GM23338 (cell line): ENCODE measurements at regions not wholly inside any gene's neighbourhood (a gene's known extent, or its start where the extent isn't known, plus 50 kb on each side); places are given as distances from the start of the nearest gene placed in this dataset.

Experiments
- ATAC-seq: fragments of 200-7000 bp; cut with Tn5 transposase; 3 replicates; pipeline ENCODE4 v1.9.1; 2020
- DNase-seq: peaks from one replicate; pipeline ENCODE4 v3.0.0-alpha.2; 2015; ENCODE audit warnings: low spot score
- H2AFZ ChIP-seq: fragments of 200-600 bp; sonication (generic); 2 replicates; pipeline ENCODE4 v1.8.0; 2016; ENCODE audit warnings: antibody characterized with exemption, mild to moderate bottlenecking, moderate library complexity
- H3F3A ChIP-seq: fragments of 200-600 bp; sonication (generic); replicated peaks from 2 replicates; pipeline ENCODE4 v1.8.0; 2017; ENCODE audit warnings: antibody characterized with exemption, mixed run types, low read depth
- H3K27ac ChIP-seq: fragments of 200-600 bp; sonication (generic); 2 replicates; pipeline ENCODE4 v1.6.1; 2016; ENCODE audit warnings: low read depth
- H3K27me3 ChIP-seq: fragments of 200-600 bp; sonication (generic); 2 replicates; pipeline ENCODE4 v1.8.0; 2016; ENCODE audit warnings: mild to moderate bottlenecking, mixed run types, moderate library complexity; ENCODE audit not compliant: insufficient read depth
- H3K36me3 ChIP-seq: fragments of 200-600 bp; sonication (generic); 2 replicates; pipeline ENCODE4 v1.8.0; 2016; ENCODE audit warnings: mild to moderate bottlenecking; ENCODE audit not compliant: insufficient read depth
- H3K4me1 ChIP-seq: fragments of 200-600 bp; sonication (generic); 2 replicates; pipeline ENCODE4 v1.8.0; 2016; ENCODE audit warnings: mild to moderate bottlenecking, moderate library complexity; ENCODE audit not compliant: insufficient read depth
- H3K4me2 ChIP-seq: fragments of 200-600 bp; sonication (generic); 2 replicates; pipeline ENCODE4 v1.7.1; 2017; ENCODE audit warnings: mixed run types
- H3K4me3 ChIP-seq: fragments of 200-600 bp; sonication (generic); 2 replicates; pipeline ENCODE4 v1.6.1; 2016; ENCODE audit warnings: mixed run types
- H3K79me2 ChIP-seq: fragments of 200-600 bp; sonication (generic); replicated peaks from 2 replicates; pipeline ENCODE4 v1.8.0; 2017; ENCODE audit warnings: mild to moderate bottlenecking; ENCODE audit not compliant: insufficient read depth
- H3K9me2 ChIP-seq: fragments of 200-600 bp; sonication (generic); 2 replicates; pipeline ENCODE4 v1.8.0; 2017; ENCODE audit not compliant: insufficient read depth
- H4K20me1 ChIP-seq: fragments of 200-600 bp; sonication (generic); replicated peaks from 2 replicates; pipeline ENCODE4 v1.8.0; 2017; ENCODE audit warnings: mild to moderate bottlenecking; ENCODE audit not compliant: insufficient read depth
- H3K27ac Mint-ChIP-seq: 2 replicates; pipeline ENCODE4 v1.8.0; 2020; ENCODE audit warnings: inconsistent platforms, mild to moderate bottlenecking, moderate library complexity, mixed read lengths
- H3K27me3 Mint-ChIP-seq: 3 replicates; pipeline ENCODE4 v1.8.0; 2022; ENCODE audit warnings: low read depth, mild to moderate bottlenecking, moderate library complexity, mixed read lengths, inconsistent platforms; ENCODE audit not compliant: insufficient read depth, poor library complexity
- H3K36me3 Mint-ChIP-seq: 3 replicates; pipeline ENCODE4 v1.8.0; 2021; ENCODE audit warnings: low read depth, mild to moderate bottlenecking, inconsistent platforms, moderate library complexity, mixed read lengths
- H3K4me1 Mint-ChIP-seq: 3 replicates; pipeline ENCODE4 v1.8.0; 2020; ENCODE audit warnings: mild to moderate bottlenecking, inconsistent platforms, mixed read lengths
- H3K4me3 Mint-ChIP-seq: 3 replicates; pipeline ENCODE4 v1.8.0; 2021; ENCODE audit warnings: moderate library complexity, mild to moderate bottlenecking, inconsistent platforms, mixed read lengths
- H3K9me3 Mint-ChIP-seq: 3 replicates; pipeline ENCODE4 v1.8.0; 2020; ENCODE audit warnings: moderate library complexity, mild to moderate bottlenecking, inconsistent platforms, mixed read lengths
- CREB1 ChIP-seq: fragments of 250-450 bp; sonication (Bioruptor Pico); IDR thresholded peaks from 2 replicates; pipeline ENCODE4 v1.5.0; 2020; ENCODE audit warnings: low read depth, mild to moderate bottlenecking, moderate library complexity
- CTCF ChIP-seq, 2 experiments: fragments of 200-600 bp in 1 of 2; sonication (generic) in 1 of 2; conservative IDR thresholded peaks; 2 replicates each; pipeline versions ENCODE4 v1.5.1 to v1.6.1; 2016 to 2017; ENCODE audit warnings: antibody characterized with exemption in 2 of 2, low read depth in 2 of 2, mild to moderate bottlenecking in 2 of 2, moderate library complexity in 1 of 2
- ETS1 ChIP-seq: IDR thresholded peaks from 2 replicates; pipeline ENCODE4 v1.6.1; 2016; ENCODE audit warnings: antibody characterized with exemption
- EZH2 ChIP-seq: fragments of 200-600 bp; sonication (generic); IDR thresholded peaks from one replicate; pipeline ENCODE4 v1.8.0; 2017; ENCODE audit warnings: antibody characterized with exemption, mild to moderate bottlenecking, low read depth; ENCODE audit not compliant: unreplicated experiment
- EZH2phosphoT487 ChIP-seq: fragments of 200-600 bp; sonication (generic); IDR thresholded peaks from one replicate; pipeline ENCODE4 v1.8.1; 2018; ENCODE audit warnings: antibody characterized with exemption; ENCODE audit not compliant: unreplicated experiment
- JUNB ChIP-seq: IDR thresholded peaks from one replicate; pipeline ENCODE4 v1.6.1; 2016; ENCODE audit warnings: antibody characterized with exemption; ENCODE audit not compliant: unreplicated experiment
- NANOG ChIP-seq: IDR thresholded peaks from 2 replicates; pipeline ENCODE4 v1.6.1; 2016; ENCODE audit warnings: antibody characterized with exemption, borderline replicate concordance
- POLR2AphosphoS5 ChIP-seq: IDR thresholded peaks from 2 replicates; pipeline ENCODE4 v1.6.1; 2016; ENCODE audit warnings: antibody characterized with exemption, low read depth
- REST ChIP-seq: IDR thresholded peaks from one replicate; pipeline ENCODE4 v1.6.1; 2018; ENCODE audit warnings: antibody characterized with exemption; ENCODE audit not compliant: unreplicated experiment
- STAT1 ChIP-seq: IDR thresholded peaks from one replicate; pipeline ENCODE4 v1.6.1; 2016; ENCODE audit warnings: antibody characterized with exemption; ENCODE audit not compliant: unreplicated experiment
- ZNF114 ChIP-seq: fragments of 250-450 bp; sonication (Bioruptor Pico); IDR thresholded peaks from 2 replicates; pipeline ENCODE4 v1.5.0; 2020; ENCODE audit warnings: mild to moderate bottlenecking, moderate library complexity
- ZNF331 ChIP-seq: fragments of 250-450 bp; sonication (Bioruptor Pico); IDR thresholded peaks from 2 replicates; pipeline ENCODE4 v1.5.0; 2020; ENCODE audit warnings: low read depth, mild to moderate bottlenecking, moderate library complexity
- ZNF462 ChIP-seq: fragments of 250-450 bp; sonication (Bioruptor Pico); IDR thresholded peaks from 2 replicates; pipeline ENCODE4 v1.5.0; 2020; ENCODE audit warnings: mild to moderate bottlenecking, moderate library complexity

- TF ChIP-seq EZH2 (no peak), ZNF114 (no peak), REST (no peak), CTCF (conservative IDR thresholded peaks at IDR 0.05; ENCODE audit: low read depth in 2 of 2) (no peak), POLR2AphosphoS5 (no peak), ZNF331 (CRISPR knock-in tag) (no peak), JUNB (no peak), EZH2phosphoT487 (no peak), ETS1 (no peak), STAT1 (no peak), ZNF462 (CRISPR knock-in tag) (no peak), CREB1 (no peak), NANOG (no peak)
- Mint-ChIP-seq H3K27me3 (no peaks in the 10 kb centered on the region), H3K27ac (no peak overlapping the region), H3K9me3 (no peaks in the 10 kb centered on the region), H3K36me3 (no peaks in the 10 kb centered on the region), H3K4me1 (peaks cover 3% of the 10 kb centered on the region; the same call in 2 of the 3 replicates), H3K4me3 (no peak overlapping the region)
- Histone ChIP-seq H3K4me3 (no peak overlapping the region), H2AFZ (no peak overlapping the region), H4K20me1 (no peaks in the 10 kb centered on the region), H3F3A (no peaks in the 10 kb centered on the region), H3K79me2 (no peaks in the 10 kb centered on the region), H3K4me2 (no peak overlapping the region), H3K9me2 (no peaks in the 10 kb centered on the region), H3K36me3 (no peaks in the 10 kb centered on the region), H3K4me1 (peaks cover 5% of the 10 kb centered on the region), H3K27me3 (no peaks in the 10 kb centered on the region), H3K27ac (no peak overlapping the region)
- DNase-seq (no peak), ATAC-seq (no peak)
Observed at GRCh38 chr3:22262386-22262785, 511.4 kb upstream of the ZNF385D start.
